GM12878 (cell line): ENCODE measurements at regions not wholly inside any gene's neighbourhood (a gene's known extent, or its start where the extent isn't known, plus 50 kb on each side); places are given as distances from the start of the nearest gene placed in this dataset.

ENCODE experiments used
- ATAC-seq: fragments of 200-7000 bp; cut with Tn5 transposase; 3 replicates; pipeline ENCODE4 v1.9.1; 2020; ENCODE audit warnings: mild to moderate bottlenecking, moderate library complexity
- BruUV-seq: library from RNA; stranded (reverse); fragments of 400-500 nt; replicated peaks from 2 replicates; lab custom pipeline; 2021; lab: Mats Ljungman, UMichigan
- CTCF ChIA-PET: fragments of 300-600 bp; sonication (Branson Sonifier 250); formaldehyde crosslinking; extraction: SDS; loops from one replicate; lab custom pipeline; 2021; ENCODE audit warnings: inconsistent platforms; lab: Yijun Ruan, JAX
- POLR2A ChIA-PET: fragments of 350-600 bp; formaldehyde crosslinking; extraction: SDS; loops from one replicate; lab custom pipeline; 2021; ENCODE audit warnings: inconsistent platforms; lab: Charles Lee
- RAD21 ChIA-PET: fragments of 300-600 bp; sonication (Branson Sonifier 250); formaldehyde crosslinking; loops from one replicate; lab custom pipeline; 2023; ENCODE audit warnings: antibody characterized with exemption; ENCODE audit not compliant: unreplicated experiment; lab: Charles Lee
- SMC1A ChIA-PET: fragments of 300-600 bp; sonication (Branson Sonifier 250); formaldehyde crosslinking; loops from one replicate; lab custom pipeline; 2023; ENCODE audit not compliant: unreplicated experiment, uncharacterized antibody; lab: Charles Lee
- DNase-seq: peaks from one replicate; pipeline ENCODE4 v3.0.0-alpha.2; 2011; ENCODE audit warnings: low read depth, low spot score
- FAIRE-seq: peaks from 3 replicates; lab custom pipeline; 2011; peaks lifted over from hg19 to GRCh38; lab: Jason Lieb, UNC
- H2AFZ ChIP-seq: 2 replicates; pipeline ENCODE4 v1.6.0; 2011; ENCODE audit warnings: low read depth, low read length, control low read depth; ENCODE audit not compliant: control insufficient read depth
- H3K27ac ChIP-seq: 2 replicates; pipeline ENCODE4 v1.5.1; 2011; ENCODE audit warnings: control low read depth; ENCODE audit not compliant: control insufficient read depth, insufficient read depth
- H3K27me3 ChIP-seq, 2 experiments: replicated peaks in 1 of 2; 2 replicates each; pipeline versions ENCODE4 v1.6.0 to v1.6.1; 2011; ENCODE audit warnings: low read length in 1 of 2; ENCODE audit not compliant: control insufficient read depth in 2 of 2, insufficient read depth in 2 of 2
- H3K36me3 ChIP-seq, 2 experiments: 2 replicates each; pipeline ENCODE4 v1.5.1; 2011; ENCODE audit warnings: low read length in 1 of 2; ENCODE audit not compliant: control insufficient read depth in 2 of 2, insufficient read depth in 2 of 2
- H3K4me1 ChIP-seq: 2 replicates; pipeline ENCODE4 v1.6.1; 2011; ENCODE audit warnings: mild to moderate bottlenecking, low read length, moderate library complexity, mixed read lengths; ENCODE audit not compliant: control insufficient read depth, insufficient read depth
- H3K4me2 ChIP-seq: 2 replicates; pipeline ENCODE4 v1.6.0; 2011; ENCODE audit warnings: control low read depth; ENCODE audit not compliant: control insufficient read depth, insufficient read depth
- H3K4me3 ChIP-seq: fragments of 200-600 bp; sonication (generic); 2 replicates; pipeline ENCODE4 v1.5.1; 2016
- H3K79me2 ChIP-seq: 2 replicates; pipeline ENCODE4 v1.6.0; 2011; ENCODE audit warnings: low read length; ENCODE audit not compliant: control insufficient read depth, insufficient read depth
- H3K9ac ChIP-seq: 2 replicates; pipeline ENCODE4 v1.8.0; 2011; ENCODE audit warnings: low read length, control low read depth, mixed read lengths; ENCODE audit not compliant: control insufficient read depth, insufficient read depth
- H3K9me3 ChIP-seq: replicated peaks from 3 replicates; pipeline ENCODE4 v1.5.1; 2011; ENCODE audit warnings: mild to moderate bottlenecking, low read length; ENCODE audit not compliant: control insufficient read depth, insufficient read depth
- H4K20me1 ChIP-seq: 2 replicates; pipeline ENCODE4 v1.6.0; 2011; ENCODE audit not compliant: control insufficient read depth, insufficient read depth
- BHLHE40 ChIP-seq, 2 experiments: fragments of 450-650 bp in 1 of 2; IDR thresholded peaks; 2 replicates each; pipeline ENCODE4 v1.6.1; 2011 to 2017; ENCODE audit warnings: low read depth in 2 of 2, borderline replicate concordance in 1 of 2, improper control_type of control experiment in 1 of 2, low read length in 1 of 2, mild to moderate bottlenecking in 1 of 2
- BMI1 ChIP-seq: fragments of 450-650 bp; IDR thresholded peaks from 2 replicates; pipeline ENCODE4 v1.6.1; 2016; ENCODE audit warnings: mild to moderate bottlenecking, moderate library complexity, borderline replicate concordance
- CUX1 ChIP-seq: IDR thresholded peaks from 2 replicates; pipeline ENCODE4 v1.6.1; 2012; ENCODE audit warnings: improper control_type of control experiment, low read depth, low read length; ENCODE audit not compliant: insufficient replicate concordance
- EED ChIP-seq: sonication (generic); IDR thresholded peaks from 2 replicates; pipeline ENCODE4 v1.6.1; 2016; ENCODE audit warnings: antibody characterized with exemption, low read depth
- GATAD2B ChIP-seq: fragments of 450-650 bp; conservative IDR thresholded peaks from 2 replicates; pipeline ENCODE4 v1.6.1; 2017; ENCODE audit warnings: low read depth, mild to moderate bottlenecking, moderate library complexity
- MEF2B ChIP-seq: fragments of 450-650 bp; IDR thresholded peaks from 2 replicates; pipeline ENCODE4 v1.6.1; 2018; ENCODE audit warnings: mild to moderate bottlenecking, moderate library complexity; ENCODE audit not compliant: partially characterized antibody, poor library complexity, severe bottlenecking
- PAX5 ChIP-seq: IDR thresholded peaks from 2 replicates; pipeline ENCODE4 v1.6.1; 2011; ENCODE audit warnings: low read depth, low read length, borderline replicate concordance
- RUNX3 ChIP-seq: IDR thresholded peaks from 2 replicates; pipeline ENCODE4 v1.6.1; 2012; ENCODE audit warnings: low read length, inconsistent platforms
- SMAD5 ChIP-seq: IDR thresholded peaks from 2 replicates; pipeline ENCODE4 v1.6.1; 2016; ENCODE audit warnings: antibody characterized with exemption, low read depth
- SMC3 ChIP-seq: IDR thresholded peaks from 2 replicates; pipeline ENCODE4 v1.6.1; 2011; ENCODE audit warnings: low read length, improper control_type of control experiment, borderline replicate concordance
- SREBF2 ChIP-seq: IDR thresholded peaks from 2 replicates; pipeline ENCODE4 v1.6.1; 2012; ENCODE audit warnings: mild to moderate bottlenecking, low read length
- ZBED1 ChIP-seq: IDR thresholded peaks from 2 replicates; pipeline ENCODE4 v1.6.1; 2016; ENCODE audit warnings: borderline replicate concordance
- ZZZ3 ChIP-seq: IDR thresholded peaks from 2 replicates; pipeline ENCODE4 v1.6.1; 2011; ENCODE audit warnings: low read depth; ENCODE audit not compliant: control insufficient read depth, insufficient read length
- WGBS: methylation state at CpG from one replicate; pipeline ENCODE4 v1.1.6; 2016; ENCODE audit warnings: low lambda C conversion rate; ENCODE audit not compliant: insufficient replicate concordance, insufficient coverage; ENCODE audit errors: missing lambda C conversion rate; 5-methylcytosine and 5-hydroxymethylcytosine counted together
- in situ Hi-C: fragments of 300-500 bp; cut with MboI; formaldehyde crosslinking; loops from 9 replicates; pipeline ENCODE4 v1.14.3; 2018; ENCODE audit warnings: mixed read lengths
- intact Hi-C: fragments of 100-400 bp; cut with micrococcal nuclease; formaldehyde crosslinking; loops from one replicate; pipeline ENCODE4 v1.14.2; 2022; ENCODE audit not compliant: unreplicated experiment
- TF ChIP-seq, protein P1 (sequence below): IDR thresholded peaks from 2 replicates; pipeline ENCODE4 v1.6.1; 2011; ENCODE audit warnings: borderline replicate concordance, low read depth, mild to moderate bottlenecking, moderate library complexity, mixed read lengths, low read length; ENCODE audit not compliant: insufficient read depth; ENCODE audit errors: extremely low read length
- TF ChIP-seq, protein P2 (sequence below): fragments of 450-650 bp; formaldehyde crosslinking; IDR thresholded peaks from 2 replicates; pipeline ENCODE4 v1.4.0; 2020; ENCODE audit warnings: mild to moderate bottlenecking, moderate library complexity

DNA sequence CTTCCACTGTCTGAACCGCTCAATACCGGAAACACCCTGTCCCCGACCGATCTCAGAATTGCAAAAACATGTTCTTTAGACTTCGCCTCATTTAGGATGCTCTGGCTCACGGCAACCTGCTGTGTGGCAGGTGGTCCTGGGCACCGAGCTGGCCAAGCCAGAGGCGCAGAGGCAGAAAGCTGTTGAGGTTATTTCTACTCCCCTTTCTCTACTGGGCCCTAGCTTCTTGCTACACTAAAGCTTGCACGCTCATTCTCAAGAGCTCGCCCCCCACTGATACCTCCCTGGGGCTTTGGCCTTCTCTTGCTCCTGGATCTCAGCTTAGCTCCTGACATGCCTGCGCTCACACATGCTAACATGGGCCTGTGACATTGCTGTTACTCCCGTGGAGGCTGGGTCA lies 417.4 kb downstream of the LPIN1 start:
- intact Hi-C loops = no loop called here
- Histone ChIP-seq H2AFZ (no peak overlapping the region), H3K9me3 (no peaks in the 10 kb centered on the region), H3K36me3 (peaks cover 0 to 7% of the 10 kb centered on the region in 2 experiments; a peak in 2 of 4 replicates), H3K4me1 (no peaks in the 10 kb centered on the region), H3K9ac (no peak overlapping the region), H3K27me3 (no peaks in the 10 kb centered on the region), H3K27ac (no peak overlapping the region), H3K4me3 (no peak overlapping the region), H4K20me1 (no peaks in the 10 kb centered on the region), H3K79me2 (no peaks in the 10 kb centered on the region), H3K4me2 (no peak overlapping the region)
- RAD21 ChIA-PET = no interaction called here
- CTCF ChIA-PET = interaction anchor here (0.7 kb wide), 1 partner anchor 348 kb away, joined by 3 read pairs; no protein-coding TSS in a partner anchor
- 90% methylated on average over 12 of the region's 12 CpGs for WGBS
- no TSS peak for BruUV-seq
- DNase-seq (no peak), FAIRE-seq (no peak), ATAC-seq (no peak)
- POLR2A ChIA-PET = no interaction called here
- SMC1A ChIA-PET = interaction anchor here (1.0 to 1.4 kb wide), 3 partner anchors 14 to 25 kb away, joined by 3 to 5 read pairs (median 4); no protein-coding TSS in a partner anchor
- in situ Hi-C loops = no loop called here
- TF ChIP-seq EED = no peak
- no peak for TF ChIP-seq GATAD2B
- TF ChIP-seq, protein P1, sequence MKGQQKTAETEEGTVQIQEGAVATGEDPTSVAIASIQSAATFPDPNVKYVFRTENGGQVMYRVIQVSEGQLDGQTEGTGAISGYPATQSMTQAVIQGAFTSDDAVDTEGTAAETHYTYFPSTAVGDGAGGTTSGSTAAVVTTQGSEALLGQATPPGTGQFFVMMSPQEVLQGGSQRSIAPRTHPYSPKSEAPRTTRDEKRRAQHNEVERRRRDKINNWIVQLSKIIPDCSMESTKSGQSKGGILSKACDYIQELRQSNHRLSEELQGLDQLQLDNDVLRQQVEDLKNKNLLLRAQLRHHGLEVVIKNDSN = no peak
- TF ChIP-seq BHLHE40 (IDR thresholded peaks at IDR 0.05; ENCODE audit: borderline replicate concordance in 1 of 2, low read depth in 2 of 2, low read length in 1 of 2) = no peak
- TF ChIP-seq BMI1 = no peak
- TF ChIP-seq CUX1 = no peak
- TF ChIP-seq SMC3 = no peak
- TF ChIP-seq MEF2B = no peak
- TF ChIP-seq PAX5 = no peak
- TF ChIP-seq, protein P2, sequence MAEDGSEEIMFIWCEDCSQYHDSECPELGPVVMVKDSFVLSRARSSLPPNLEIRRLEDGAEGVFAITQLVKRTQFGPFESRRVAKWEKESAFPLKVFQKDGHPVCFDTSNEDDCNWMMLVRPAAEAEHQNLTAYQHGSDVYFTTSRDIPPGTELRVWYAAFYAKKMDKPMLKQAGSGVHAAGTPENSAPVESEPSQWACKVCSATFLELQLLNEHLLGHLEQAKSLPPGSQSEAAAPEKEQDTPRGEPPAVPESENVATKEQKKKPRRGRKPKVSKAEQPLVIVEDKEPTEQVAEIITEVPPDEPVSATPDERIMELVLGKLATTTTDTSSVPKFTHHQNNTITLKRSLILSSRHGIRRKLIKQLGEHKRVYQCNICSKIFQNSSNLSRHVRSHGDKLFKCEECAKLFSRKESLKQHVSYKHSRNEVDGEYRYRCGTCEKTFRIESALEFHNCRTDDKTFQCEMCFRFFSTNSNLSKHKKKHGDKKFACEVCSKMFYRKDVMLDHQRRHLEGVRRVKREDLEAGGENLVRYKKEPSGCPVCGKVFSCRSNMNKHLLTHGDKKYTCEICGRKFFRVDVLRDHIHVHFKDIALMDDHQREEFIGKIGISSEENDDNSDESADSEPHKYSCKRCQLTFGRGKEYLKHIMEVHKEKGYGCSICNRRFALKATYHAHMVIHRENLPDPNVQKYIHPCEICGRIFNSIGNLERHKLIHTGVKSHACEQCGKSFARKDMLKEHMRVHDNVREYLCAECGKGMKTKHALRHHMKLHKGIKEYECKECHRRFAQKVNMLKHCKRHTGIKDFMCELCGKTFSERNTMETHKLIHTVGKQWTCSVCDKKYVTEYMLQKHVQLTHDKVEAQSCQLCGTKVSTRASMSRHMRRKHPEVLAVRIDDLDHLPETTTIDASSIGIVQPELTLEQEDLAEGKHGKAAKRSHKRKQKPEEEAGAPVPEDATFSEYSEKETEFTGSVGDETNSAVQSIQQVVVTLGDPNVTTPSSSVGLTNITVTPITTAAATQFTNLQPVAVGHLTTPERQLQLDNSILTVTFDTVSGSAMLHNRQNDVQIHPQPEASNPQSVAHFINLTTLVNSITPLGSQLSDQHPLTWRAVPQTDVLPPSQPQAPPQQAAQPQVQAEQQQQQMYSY (CRISPR knock-in tag) = no peak
- no peak for TF ChIP-seq SREBF2
- no peak for TF ChIP-seq SMAD5
- TF ChIP-seq ZZZ3 = no peak
- no peak for TF ChIP-seq ZBED1
- no peak for TF ChIP-seq RUNX3
